HG02970 (cell line): ENCODE measurements at regions not wholly inside any gene's neighbourhood (a gene's known extent, or its start where the extent isn't known, plus 50 kb on each side); places are given as distances from the start of the nearest gene placed in this dataset.

Experiments used
- ATAC-seq: cut with Tn5 transposase; IDR thresholded peaks from one replicate; pipeline ENCODE4 v1.9.1; 2021; ENCODE audit warnings: mild to moderate bottlenecking, moderate library complexity, moderate number of reproducible peaks; ENCODE audit not compliant: unreplicated experiment, low FRiP score

DNA sequence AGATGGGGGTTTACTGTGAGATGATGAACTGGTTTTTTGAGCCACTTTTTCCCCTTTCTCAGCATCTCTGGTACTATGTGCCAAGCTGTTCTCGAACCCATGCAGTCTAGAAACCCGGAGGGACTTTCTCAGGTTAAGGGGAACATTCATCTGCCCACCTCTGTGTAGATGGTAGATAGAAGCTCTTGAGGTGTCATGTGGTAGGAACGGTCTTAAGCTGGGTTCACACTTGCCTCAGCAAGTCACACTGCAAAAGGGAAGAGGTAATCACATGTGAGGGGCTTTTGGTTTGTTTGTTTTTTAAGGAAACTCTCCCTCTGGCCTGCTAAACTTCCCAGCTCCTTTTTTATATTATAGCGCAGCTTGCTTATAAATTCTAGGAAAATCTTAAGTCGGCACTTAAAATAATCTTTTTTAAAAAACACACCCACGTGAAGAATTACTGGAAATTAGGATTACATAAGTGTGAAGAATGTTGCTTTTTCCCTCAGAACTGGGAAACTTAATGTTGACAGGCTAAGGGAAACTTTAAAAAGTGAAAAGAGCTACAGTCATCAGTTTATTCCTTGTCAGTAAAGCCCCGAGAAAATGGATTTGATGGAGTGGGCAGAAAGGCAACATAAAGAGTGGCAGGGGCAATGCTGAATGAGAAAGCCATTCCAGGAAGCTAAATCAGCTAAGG lies 430.3 kb downstream of the ARHGEF28 start:
- no peak for ATAC-seq

DNA sequence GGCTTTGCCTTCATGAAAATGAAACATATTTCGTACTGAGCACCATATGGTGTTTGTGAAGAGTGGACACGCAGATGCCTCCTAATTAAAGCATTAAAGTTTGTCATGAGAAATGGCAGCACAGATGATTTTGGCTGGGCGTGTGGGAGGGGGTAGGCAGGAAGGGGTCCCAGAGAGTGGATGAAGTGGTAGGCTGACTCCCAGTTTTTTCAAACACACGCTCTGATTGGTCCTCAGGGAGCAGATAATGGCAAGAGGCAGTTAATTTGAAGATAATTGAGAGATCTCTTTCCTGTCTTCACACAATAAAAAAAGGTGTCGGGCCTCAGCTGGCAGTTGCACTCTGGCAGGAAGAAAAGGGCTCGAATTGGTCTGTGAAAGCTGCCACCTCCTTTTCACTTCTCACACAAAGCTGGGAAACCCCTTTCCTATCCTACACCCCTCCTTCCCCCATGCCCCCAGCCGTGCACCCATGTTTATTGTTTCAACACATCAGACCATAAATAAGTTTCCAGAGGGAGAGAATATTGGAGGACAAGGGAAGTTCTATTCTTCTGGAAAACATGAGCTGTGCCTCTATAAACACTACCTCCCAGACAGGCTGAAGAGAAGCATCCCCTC lies 429.6 kb downstream of the ARHGEF28 start:
- no peak for ATAC-seq

DNA sequence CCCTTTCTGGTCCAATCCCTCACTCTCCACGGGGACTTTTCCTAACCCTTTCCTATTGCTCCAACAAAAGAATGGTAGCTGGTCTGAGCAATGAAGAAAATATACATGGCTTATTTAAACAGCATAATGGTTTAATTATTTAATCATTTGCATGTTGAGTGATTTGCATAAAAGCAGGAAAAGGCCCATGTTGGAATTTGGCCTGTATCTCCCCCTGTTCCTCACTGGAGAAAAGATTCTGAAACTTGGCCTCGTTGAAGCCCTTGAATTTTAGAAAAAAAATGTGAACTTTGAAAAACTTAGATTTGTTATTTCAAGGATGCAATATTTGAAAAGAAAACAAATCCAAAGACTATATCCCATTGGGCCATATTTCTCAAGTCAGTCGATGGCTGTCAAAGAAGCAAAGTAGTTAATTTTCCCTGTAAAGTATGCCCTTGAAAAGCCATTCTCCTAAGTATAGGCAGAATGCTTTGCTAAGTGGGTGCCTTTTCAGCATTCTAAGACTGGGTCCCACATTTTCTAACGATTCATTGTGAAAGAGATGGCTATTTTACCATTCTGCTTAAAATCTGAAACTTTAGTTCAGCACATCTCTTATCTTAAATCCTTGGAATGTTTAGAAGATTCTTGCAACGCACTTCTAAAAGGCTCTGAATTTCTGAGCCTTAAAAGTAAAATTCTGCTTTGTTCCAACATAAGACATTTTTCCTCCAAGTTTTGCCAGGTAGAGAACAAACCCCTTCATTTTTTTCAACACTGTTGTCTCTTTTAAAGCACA lies 428.8 kb downstream of the ARHGEF28 start:
- no peak for ATAC-seq

DNA sequence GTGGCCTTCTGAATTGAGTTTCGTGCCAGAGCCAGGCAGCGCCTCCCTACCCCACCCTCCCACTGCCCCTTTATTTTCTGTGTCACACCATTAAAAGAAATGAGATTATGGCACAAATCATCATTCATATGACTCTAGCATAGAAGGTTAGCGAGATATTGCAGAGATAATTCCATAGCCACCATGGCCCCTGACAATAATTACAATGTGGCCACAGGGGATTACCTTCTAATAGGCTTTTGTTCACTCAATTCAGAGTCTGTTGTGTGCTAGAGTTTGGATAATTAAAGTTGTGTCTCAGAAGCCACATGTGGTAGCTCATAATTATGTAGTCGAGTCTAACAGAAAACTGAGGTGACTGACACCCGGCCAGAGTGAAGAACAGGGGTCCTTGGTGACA lies 428.1 kb downstream of the ARHGEF28 start:
- ATAC-seq = no peak

DNA sequence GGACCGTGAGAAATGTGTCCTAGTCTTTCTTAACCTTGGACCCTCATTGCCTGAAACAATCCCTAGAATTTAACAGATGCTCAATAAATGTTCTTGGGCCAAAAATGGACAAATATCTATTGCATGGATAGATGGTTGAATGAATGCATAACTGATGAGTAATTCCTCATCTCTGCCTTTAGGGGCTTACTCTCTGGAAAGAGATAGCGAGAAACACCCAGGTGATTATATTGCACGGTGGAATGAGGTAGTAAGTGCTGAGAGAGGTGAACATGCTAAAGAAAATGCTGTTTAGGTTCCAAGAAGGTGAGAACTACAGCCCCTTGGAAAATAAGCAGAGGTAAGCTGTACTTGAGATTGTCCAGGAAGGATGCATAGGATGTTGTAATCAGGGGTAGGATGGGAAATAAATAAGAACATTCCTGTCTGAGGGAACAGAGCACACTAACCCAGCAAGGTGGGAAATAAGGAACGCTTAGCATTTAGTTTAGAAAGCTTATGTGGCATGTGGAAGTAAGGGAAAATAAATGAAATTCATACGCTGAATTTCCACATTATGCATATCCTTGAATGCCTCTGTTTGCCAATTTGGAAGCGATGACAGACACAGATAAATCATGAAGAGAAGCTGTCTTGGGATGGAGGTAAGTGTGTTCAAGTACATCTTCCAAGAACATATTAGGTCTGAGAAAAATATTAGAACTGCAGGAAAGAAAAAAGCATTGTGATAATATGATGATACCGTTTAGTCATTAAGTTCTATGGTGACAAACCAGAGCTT lies 426.6 kb downstream of the ARHGEF28 start:
- ATAC-seq = no peak

DNA sequence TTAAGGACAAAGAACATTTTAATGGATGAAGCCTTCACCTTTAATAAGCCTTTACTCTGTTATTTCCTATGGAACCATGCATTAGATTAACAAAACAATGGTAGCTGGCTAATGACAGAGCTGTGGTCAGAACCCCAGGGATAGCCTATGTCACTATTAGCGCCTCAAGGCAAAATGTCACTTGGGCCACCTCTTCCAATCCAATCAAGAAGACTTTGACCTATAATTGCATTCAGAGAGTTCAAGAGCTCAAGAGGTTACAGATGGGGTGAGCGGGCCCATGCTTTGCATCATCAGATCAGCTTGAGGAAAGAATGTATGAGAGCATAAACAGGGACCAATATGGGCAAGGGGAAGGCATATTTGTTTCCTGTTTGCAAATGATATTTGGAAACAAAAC lies 425.1 kb downstream of the ARHGEF28 start:
- ATAC-seq = no peak

DNA sequence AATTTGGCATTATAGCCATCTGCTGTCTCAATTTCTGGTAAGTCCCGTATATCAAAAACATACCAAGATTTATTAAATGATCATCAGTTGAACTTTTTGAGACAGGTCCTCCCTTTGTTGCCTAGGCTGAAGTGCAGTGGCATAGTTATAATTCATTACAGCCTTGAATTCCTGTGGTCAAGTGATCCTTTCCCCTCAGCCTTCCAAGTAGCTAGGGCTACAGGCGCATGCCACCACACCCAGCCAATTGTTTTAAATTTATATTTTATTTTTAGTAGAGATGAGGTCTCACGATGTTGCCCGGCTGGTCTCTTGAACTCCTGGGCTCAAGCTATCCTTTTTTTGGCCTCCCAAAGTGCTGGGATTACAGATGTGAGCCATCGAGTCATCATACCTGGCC lies 418.9 kb downstream of the ARHGEF28 start:
- ATAC-seq = no peak

DNA sequence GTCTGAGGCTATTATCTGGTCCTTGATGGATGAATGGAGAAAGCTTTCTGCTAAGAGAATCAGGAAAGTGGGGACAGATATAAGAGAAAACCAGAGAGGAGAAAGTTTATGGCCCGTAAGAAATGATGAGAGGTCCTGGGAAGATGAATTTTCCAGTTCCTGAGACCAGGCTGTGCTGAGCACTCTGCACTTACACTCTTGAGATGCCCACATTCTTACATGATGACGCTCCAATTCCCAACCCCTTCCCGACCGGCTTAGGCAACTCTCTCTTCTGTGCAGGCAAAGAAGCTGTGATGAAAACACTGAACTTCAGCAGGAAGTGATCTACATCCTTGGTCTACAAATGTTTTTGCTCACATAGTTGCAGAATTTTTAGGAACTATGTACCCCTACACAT lies 417.0 kb downstream of the ARHGEF28 start:
- ATAC-seq = no peak

DNA sequence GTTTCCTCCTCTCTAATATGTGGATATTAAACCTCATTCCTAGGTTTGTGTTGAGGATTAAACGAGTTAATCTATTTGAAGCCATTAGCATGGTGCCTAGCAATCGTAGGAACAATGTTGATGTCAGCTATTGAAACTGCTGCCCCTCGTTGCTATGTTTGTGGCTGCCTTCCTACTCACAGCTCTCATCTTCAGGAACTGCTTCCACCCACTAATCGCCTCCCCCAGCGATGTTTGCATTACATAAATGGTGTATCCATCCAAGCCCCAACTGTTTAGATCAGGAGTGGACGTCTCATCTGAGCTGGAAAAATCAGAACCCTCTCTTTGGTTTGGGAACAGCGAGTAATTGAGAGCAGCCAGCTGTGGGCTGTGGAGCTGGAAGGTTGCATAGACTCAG lies 416.6 kb downstream of the ARHGEF28 start:
- ATAC-seq = no peak

DNA sequence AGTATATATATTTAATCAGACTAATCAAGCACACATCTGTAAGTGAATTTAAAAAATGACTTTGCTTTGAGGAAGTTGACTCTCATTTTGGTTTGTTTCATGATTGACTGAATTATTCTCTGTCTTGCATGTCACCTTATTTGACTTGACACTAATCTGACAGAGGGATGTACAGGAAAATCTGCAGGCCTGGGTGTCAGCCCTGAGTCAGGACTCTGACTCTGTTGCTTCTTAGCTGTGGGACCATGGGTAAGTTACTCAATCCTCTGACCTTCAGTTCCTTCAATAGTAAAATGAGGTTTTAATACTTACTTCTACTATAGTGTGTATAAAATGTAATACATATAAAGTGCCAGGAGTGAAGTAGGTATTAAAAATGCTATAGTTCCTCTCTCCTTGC lies 415.9 kb downstream of the ARHGEF28 start:
- ATAC-seq = no peak

DNA sequence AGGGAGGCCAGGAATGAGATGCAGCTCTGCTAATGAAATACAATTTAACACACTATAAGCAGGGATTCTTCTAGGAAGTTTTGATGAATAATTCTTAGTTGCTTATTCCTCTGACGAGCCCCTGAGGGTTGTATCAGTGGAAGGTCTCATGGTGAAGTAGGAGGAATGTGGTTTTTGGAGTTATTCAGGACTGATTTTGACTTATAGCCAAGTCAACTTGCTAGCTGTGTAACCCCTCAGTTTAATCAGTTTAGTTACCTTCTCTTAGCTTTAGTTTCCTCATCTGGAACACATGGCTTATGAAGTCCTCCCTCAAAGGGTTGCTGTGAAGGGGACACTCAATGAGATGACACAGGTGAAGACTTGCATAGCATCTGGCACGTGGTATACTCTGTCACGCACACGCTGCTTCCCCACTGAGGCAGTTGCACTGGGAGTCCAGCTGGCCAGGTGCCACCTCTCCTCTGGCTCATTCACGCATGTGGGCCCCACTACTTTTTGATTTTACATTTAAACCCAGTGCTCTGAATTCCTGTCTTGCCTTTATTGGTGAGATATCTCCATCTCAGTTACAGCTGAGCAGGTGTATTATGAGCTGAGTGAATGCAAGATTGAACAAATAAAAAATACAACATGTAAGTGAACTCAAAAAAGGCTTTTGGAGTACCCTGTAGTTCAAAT lies 415.0 kb downstream of the ARHGEF28 start:
- ATAC-seq = no peak

DNA sequence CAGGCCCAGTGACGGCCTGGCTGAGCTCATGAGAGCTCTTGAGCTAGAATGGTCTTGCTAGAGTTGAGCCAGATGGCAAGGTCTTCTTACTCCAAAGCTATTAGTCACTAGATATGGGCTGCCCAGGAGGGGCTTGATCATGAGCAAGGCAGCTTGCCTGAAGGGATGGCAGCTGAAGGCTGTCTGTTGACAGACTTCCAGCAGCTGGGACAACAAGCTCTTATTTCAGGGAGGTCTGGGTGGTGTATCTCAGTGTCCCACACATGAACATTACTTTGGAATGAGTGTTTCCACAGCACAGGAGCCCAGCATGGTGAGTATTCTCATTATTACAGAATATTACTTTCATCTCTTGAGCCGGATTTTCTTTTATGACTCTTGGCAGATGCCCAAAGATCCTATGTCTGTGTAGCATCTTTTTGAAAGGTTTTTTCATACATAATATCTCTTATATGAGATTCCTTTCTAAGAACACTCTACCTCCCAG lies 414.1 kb downstream of the ARHGEF28 start:
- ATAC-seq = no peak

DNA sequence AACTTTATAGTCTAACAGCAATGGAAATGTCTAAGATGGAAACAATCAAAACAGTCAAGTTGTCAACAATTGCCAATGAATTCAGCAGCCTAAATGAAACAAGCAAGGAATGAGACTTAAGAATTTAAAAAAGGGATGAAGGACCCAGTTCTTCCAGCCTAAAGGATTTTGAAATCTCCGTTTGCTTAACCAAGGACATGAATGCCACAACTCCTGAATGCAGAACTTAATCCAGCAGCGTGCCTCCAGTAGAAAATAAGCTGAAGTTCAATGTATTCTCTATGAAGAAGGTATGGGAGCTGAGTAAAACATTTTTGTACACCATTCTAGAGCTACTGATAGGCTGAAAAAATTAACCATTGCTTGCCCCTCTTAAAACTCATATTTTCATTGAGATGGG lies 411.3 kb downstream of the ARHGEF28 start:
- no peak for ATAC-seq

DNA sequence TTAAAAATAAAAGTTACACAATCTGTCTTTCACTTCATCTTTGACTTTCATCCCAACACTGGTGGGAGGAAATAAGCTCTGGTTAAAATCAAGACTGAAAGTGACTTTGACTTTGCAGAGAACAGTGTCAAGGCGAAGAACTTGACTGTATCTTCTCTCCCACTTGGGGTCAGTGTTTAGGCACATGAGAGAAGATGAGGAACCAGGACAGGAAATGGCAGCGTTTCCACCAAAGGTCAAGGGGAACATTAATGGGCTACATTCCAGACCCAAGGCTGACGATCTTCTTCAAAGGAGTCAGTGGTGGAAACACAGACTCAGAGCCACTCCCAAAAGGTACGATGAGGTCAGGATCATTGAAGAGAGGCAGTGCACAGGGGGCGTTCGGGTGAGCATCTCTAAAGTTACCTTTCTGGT lies 409.5 kb downstream of the ARHGEF28 start:
- no peak for ATAC-seq

DNA sequence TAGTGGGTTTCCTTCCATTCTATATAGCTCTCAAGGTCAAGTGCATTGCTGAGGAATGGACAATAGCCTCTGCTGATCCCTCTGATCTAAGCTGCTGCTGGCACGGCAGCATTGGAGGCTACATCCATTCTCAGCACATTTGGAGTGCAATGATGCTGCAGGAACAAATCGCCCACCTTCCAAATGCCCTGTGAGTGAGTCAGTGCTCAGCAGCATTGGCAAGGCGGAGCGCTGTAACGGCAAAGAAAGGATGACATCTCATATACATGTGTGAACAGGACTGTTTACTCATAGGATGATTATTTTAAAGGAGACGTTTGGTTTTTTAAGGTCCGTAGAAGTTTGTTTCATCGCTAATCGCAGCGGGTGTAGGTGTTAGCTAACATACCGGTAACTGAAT lies 408.7 kb downstream of the ARHGEF28 start:
- no peak for ATAC-seq

DNA sequence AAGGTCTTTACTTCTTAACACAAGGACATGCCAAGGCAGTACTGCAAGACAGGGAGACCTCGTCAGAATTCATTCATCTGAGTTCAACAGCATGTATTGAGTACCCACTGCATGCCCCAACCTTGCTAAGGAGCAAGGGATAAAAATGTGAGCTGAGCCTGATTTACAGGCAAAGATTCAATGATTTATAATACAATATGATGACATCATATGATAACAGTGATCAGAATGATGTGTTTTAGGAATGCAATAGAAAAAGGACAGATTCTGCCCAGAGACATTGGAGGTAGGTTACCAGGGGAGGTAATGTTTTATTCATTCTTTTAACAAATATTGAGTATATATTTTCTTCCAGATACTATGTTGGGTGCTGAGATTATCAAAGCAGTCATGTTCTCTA lies 406.6 kb downstream of the ARHGEF28 start:
- ATAC-seq = no peak

DNA sequence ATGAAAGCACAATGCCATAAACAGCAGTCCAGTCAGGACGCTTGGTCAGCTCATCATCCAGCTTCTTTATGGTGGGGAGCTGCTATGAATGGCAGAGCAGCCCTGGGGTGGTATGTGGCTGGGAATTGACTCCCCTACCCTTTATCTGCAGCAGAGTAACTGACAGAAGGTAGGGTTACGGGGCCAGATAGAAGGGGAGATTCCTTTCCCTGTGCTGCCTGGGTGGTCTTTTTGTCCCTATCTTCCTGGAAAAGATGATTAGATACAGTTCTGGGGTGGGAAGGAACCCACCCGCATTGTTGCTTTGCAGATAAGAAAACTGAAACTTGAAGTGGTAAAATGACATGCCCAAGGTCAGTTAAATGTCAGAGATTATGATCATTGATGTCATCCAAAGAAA lies 405.5 kb downstream of the ARHGEF28 start:
- ATAC-seq = no peak

DNA sequence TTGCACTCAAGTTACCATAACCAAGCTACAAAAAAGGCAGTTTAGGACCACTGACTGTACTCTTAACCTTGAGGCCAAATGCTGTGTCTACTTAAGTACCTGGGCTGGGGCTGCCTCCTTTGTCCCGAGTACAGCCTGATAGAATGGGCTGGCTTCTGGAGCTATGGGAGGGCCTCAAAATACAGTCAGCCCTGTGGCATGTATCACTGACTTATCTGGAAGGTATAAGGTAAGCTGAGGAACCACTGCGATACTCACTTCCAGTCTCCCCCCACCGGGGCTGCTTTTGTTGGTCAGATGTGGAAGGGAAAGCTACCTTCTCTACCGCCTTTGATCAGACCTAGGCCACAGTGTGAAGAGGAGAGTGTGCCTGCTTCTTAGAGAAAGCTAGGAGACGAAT lies 404.8 kb downstream of the ARHGEF28 start:
- ATAC-seq = no peak

DNA sequence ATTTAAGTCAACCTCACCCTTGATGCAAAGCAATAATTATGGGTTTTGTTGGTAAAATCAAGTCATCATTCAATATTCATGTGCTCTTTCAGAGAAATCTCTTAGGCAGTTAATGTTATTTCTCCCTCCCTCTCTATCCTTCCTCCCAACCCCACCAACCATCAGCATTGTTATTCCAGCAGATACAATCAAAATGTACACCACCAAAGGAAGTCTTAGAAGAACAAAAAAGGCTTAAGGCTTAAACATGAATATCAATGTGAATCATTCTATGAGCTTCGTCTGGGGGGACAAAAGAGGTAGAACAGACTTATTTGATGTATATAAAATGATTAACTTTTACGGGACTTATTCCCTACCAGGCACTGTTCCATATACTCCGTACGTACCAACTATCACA lies 404.4 kb downstream of the ARHGEF28 start:
- ATAC-seq = no peak

DNA sequence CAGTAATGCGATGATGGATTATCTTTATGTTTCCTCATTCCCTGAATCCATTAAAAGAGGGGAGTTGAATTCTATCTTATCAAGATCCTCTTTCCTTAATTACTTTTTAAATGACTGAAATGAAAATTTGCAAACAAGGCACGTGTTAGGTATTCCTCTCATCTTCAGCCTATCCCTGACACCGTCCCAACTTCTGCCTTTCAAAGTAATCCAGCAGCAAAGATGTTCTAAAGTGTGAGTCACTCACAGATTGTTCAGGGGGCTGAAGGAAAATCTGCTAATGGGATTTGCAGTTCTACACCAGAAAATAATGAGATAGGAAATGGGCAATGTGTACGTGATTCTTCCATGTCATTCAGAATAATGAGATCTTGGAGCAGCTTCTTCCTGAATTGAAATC lies 403.0 kb downstream of the ARHGEF28 start:
- no peak for ATAC-seq
